Erythroblast (primary cell): ENCODE measurements at regions not wholly inside any gene's neighbourhood (a gene's known extent, or its start where the extent isn't known, plus 50 kb on each side); places are given as distances from the start of the nearest gene placed in this dataset.

Experiments
- DNase-seq, 2 experiments: peaks; one replicate each; lab custom pipeline; 2025; lab: John Stamatoyannopoulos, UW
- GATA1 ChIP-seq: IDR thresholded peaks from 2 replicates; pipeline ENCODE4 v1.6.1; 2011; ENCODE audit warnings: low read depth, mild to moderate bottlenecking, control low read depth, low read length, moderate library complexity
- POLR2A ChIP-seq: IDR thresholded peaks from 2 replicates; pipeline ENCODE4 v1.6.1; 2011; ENCODE audit warnings: mild to moderate bottlenecking, low read length

GRCh38 chr2:126504949-126505348 lies 151.0 kb upstream of the GYPC start:
- no peak for TF ChIP-seq GATA1
- TF ChIP-seq POLR2A = no peak
- DNase-seq = no peak

GRCh38 chr2:126506786-126507185 lies 149.2 kb upstream of the GYPC start:
- no peak for DNase-seq
- TF ChIP-seq POLR2A = no peak
- no peak for TF ChIP-seq GATA1

- no peak for DNase-seq
- TF ChIP-seq POLR2A (no peak), GATA1 (no peak)
Observed at GRCh38 chr2:126507425-126507911, 148.5 kb upstream of the GYPC start.

- no peak for DNase-seq
- no peak for TF ChIP-seq GATA1
- TF ChIP-seq POLR2A = no peak
Observed at GRCh38 chr2:126510356-126510755, 145.6 kb upstream of the GYPC start.

GRCh38 chr2:126510960-126511359 lies 145.0 kb upstream of the GYPC start:
- no peak for TF ChIP-seq POLR2A
- TF ChIP-seq GATA1 = no peak
- DNase-seq = no peak

DNA sequence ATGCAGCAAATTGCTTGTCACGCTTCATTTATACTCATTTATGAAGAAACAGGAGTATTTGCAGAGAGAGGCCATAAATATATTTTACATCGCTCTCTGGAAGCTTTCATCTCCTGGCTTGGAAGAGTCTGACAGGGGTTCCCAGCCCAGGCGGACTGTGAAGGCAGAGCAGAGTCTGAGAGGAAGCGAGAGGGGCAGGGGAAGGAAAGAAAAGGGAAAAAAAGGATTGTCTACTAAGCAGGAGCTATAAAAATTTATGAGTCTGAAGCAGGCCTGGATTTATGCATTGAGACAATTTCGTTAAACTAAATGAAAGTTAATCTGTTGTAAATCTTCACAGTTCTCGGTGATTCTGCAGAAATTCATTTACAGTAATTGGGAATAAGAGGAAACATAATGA lies 143.9 kb upstream of the GYPC start:
- DNase-seq = no peak
- no peak for TF ChIP-seq POLR2A
- no peak for TF ChIP-seq GATA1

DNA sequence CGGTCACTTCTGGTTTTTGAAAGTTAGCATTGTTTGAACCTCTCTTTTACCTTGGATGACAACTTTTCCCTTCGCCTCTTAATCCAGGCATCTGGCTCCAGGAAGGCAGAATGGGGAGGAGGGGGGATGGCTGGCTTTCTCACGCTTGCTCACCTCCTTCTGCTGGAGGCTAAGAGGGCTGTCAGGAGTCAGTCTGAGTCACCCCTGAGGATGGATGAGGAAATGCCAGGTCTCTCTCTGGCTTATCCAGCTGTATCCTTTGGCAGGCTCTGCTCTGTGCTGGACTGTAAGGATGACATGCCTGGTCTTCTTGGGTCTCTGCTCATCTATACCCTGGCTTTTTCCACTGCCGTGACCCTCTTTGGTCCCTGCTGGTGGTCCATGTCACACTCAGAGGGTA lies 142.9 kb upstream of the GYPC start:
- DNase-seq = no peak
- TF ChIP-seq POLR2A = no peak
- no peak for TF ChIP-seq GATA1

- no peak for TF ChIP-seq POLR2A
- TF ChIP-seq GATA1 = no peak
Observed at GRCh38 chr2:126515471-126515870, 140.5 kb upstream of the GYPC start.

DNA sequence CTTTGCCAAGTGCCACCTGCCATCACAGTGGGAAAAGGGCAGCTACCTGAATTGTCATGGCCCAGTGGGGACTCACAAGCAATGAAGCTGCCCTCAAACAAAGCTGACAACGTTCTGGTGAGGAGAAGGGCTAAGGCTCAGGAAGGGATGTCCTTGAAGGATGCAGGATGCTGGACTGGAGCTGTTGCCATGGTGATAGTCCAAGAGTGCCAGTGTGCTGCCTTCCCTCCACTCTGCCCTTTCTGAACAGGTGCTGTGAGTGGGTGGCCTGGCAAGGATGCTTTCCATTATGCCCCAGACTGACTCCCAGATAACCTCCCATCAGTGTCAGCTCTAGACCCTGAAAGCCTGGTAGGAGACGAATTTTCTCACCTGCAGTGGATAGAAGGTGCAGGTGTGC lies 137.8 kb upstream of the GYPC start:
- TF ChIP-seq POLR2A (no peak), GATA1 (no peak)
- DNase-seq = no peak

More at GRCh38 chr2:126515471-126515870, 140.5 kb upstream of the GYPC start:
- DNase-seq = no peak

DNA sequence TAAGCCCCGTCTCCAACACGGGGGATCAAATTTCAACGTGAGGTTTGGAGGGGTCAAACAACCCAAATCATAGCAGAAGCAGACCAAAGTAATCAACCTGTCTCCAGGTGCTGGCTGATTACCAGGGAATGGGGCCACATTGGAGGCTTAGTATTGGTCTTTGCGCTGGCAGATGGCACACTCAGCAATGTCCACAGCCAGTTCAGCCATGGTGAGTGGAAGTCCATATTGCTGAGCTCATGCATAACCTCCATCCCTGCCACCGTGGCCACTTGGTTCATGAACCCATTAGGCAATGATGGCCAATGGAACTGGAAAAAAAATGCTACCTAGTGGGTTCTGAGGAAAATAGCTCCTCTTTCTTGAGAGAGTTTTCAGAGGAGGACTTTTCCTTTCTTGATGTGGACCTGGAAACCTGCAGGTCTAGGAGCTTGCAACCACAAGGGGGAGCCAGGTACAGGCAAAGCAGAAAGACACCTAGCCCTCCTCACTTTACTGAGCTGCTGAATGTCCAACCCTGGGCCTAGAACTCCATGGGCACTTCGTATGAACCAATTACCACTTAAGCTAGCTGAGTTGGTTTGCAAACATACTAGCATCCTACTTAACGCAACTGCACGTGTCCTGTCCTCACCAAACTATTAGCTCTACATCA lies 128.0 kb upstream of the GYPC start:
- peak; percentile 79 to 85 for DNase-seq
- no peak for TF ChIP-seq GATA1
- no peak for TF ChIP-seq POLR2A

GRCh38 chr2:126531029-126531428 lies 124.9 kb upstream of the GYPC start:
- DNase-seq = no peak
- TF ChIP-seq POLR2A (no peak), GATA1 (no peak)

GRCh38 chr2:126534478-126534877 lies 121.5 kb upstream of the GYPC start:
- TF ChIP-seq POLR2A = no peak

DNA sequence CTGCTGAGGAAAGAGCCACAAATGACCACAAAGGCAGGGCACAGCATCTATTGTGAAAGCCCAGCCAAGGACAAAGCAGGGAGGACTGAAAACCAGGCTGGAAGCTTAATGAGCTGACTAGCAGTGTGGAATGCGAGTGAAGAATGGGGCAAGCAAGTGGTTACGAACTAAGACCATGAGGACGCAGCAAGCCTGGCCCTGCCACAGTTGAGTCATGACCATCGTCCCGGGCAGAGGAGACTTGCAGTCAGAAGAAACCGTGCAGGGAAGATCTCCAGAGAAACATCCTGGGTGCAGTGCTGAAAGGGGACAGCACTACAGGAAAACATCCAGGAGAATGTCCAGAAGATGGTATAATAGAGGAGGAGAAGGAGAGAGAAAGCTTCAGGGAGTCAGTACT lies 120.5 kb upstream of the GYPC start:
- DNase-seq = no peak
- TF ChIP-seq GATA1 (no peak), POLR2A (no peak)

More at GRCh38 chr2:126534478-126534877, 121.5 kb upstream of the GYPC start:
- no peak for DNase-seq

DNA sequence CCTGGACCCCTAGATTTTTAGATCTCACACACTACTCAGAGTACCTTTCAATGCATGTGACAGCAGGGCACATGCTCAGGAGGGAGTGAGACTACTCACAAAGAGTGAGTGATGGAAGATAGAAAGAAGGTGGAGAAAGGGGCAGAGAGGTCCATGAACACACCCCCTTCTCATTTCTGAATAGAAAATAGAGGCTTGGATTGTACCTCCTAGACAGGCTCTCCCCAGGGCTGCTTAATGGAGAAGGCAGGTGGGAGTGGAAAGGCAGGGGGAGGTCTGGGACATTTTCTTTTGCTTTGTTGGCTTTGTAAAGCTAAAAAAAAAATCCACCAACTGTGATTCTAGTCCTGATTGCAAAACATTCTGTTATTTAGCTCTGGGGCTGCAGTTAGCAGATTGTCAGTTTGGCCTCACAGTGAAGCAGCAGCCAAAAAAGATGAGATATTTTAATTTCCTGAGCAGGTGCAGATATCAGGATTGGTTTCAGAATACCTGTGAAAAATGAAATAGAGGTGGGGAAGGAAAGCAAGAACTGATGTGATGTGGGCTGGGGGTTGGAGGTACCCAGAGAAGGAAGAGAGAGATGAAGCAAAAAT lies 119.3 kb upstream of the GYPC start:
- TF ChIP-seq POLR2A = no peak
- TF ChIP-seq GATA1 = no peak
- no peak for DNase-seq

GRCh38 chr2:126539101-126539500 lies 116.9 kb upstream of the GYPC start:
- TF ChIP-seq POLR2A (no peak), GATA1 (no peak)
- DNase-seq = no peak
